Nephron progenitor cell (in vitro differentiated cells): ENCODE measurements at regions not wholly inside any gene's neighbourhood (a gene's known extent, or its start where the extent isn't known, plus 50 kb on each side); places are given as distances from the start of the nearest gene placed in this dataset.
A peak's percentile ranks its signal among the peaks of the same experiment; 100 is the strongest.
"Not testable (repeated sequence)": the region's sequence is repeated elsewhere in the genome, so short reads cannot be mapped to it uniquely, and the experiment has no call there.

Experiments used
- DNase-seq: peaks from one replicate; pipeline ENCODE4 v3.0.0; 2021
- H3K27ac Mint-ChIP-seq: 2 replicates; pipeline ENCODE4 v1.8.0; 2021; ENCODE audit warnings: mild to moderate bottlenecking, moderate library complexity, mixed read lengths
- H3K27me3 Mint-ChIP-seq: 2 replicates; pipeline ENCODE4 v1.8.0; 2021; ENCODE audit warnings: mild to moderate bottlenecking, low read depth, mixed read lengths; ENCODE audit not compliant: poor library complexity
- H3K36me3 Mint-ChIP-seq: 2 replicates; pipeline ENCODE4 v1.8.0; 2021; ENCODE audit warnings: low read depth, mixed read lengths
- H3K4me1 Mint-ChIP-seq: 2 replicates; pipeline ENCODE4 v1.8.0; 2021; ENCODE audit warnings: mixed read lengths
- H3K4me3 Mint-ChIP-seq: 2 replicates; pipeline ENCODE4 v1.8.0; 2021; ENCODE audit warnings: mild to moderate bottlenecking, moderate library complexity, mixed read lengths
- H3K9me3 Mint-ChIP-seq: 2 replicates; pipeline ENCODE4 v1.8.0; 2021; ENCODE audit warnings: mild to moderate bottlenecking, moderate library complexity, mixed read lengths
- TF ChIP-seq, protein P1 (sequence below): fragments of 200-600 bp; sonication (generic); IDR thresholded peaks from 2 replicates; pipeline ENCODE4 v1.5.0; 2021; ENCODE audit warnings: antibody characterized with exemption

- TF ChIP-seq, protein P1, sequence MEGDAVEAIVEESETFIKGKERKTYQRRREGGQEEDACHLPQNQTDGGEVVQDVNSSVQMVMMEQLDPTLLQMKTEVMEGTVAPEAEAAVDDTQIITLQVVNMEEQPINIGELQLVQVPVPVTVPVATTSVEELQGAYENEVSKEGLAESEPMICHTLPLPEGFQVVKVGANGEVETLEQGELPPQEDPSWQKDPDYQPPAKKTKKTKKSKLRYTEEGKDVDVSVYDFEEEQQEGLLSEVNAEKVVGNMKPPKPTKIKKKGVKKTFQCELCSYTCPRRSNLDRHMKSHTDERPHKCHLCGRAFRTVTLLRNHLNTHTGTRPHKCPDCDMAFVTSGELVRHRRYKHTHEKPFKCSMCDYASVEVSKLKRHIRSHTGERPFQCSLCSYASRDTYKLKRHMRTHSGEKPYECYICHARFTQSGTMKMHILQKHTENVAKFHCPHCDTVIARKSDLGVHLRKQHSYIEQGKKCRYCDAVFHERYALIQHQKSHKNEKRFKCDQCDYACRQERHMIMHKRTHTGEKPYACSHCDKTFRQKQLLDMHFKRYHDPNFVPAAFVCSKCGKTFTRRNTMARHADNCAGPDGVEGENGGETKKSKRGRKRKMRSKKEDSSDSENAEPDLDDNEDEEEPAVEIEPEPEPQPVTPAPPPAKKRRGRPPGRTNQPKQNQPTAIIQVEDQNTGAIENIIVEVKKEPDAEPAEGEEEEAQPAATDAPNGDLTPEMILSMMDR = peak; percentile 54
- no peak overlapping the region for H3K4me3 Mint-ChIP-seq
- peak; percentile 51 for DNase-seq
- peaks cover 6% of the 10 kb centered on the region for H3K36me3 Mint-ChIP-seq
- peaks cover 23% of the 10 kb centered on the region for H3K9me3 Mint-ChIP-seq
- H3K4me1 Mint-ChIP-seq = no peaks in the 10 kb centered on the region
- no peaks in the 10 kb centered on the region for H3K27me3 Mint-ChIP-seq
- no peak overlapping the region for H3K27ac Mint-ChIP-seq
Observed at GRCh38 chrX:136953867-136954787, 73.6 kb upstream of the RBMX start.

GRCh38 chrX:136950211-136950610, 69.7 kb upstream of the RBMX start:
- H3K4me1 Mint-ChIP-seq = no peaks in the 10 kb centered on the region
- no peak overlapping the region for H3K4me3 Mint-ChIP-seq
- H3K36me3 Mint-ChIP-seq = peaks cover 6% of the 10 kb centered on the region
- DNase-seq = no peak
- peaks cover 22% of the 10 kb centered on the region for H3K9me3 Mint-ChIP-seq
- H3K27me3 Mint-ChIP-seq = peaks cover 3% of the 10 kb centered on the region
- TF ChIP-seq, protein P1 = no peak
- no peak overlapping the region for H3K27ac Mint-ChIP-seq

GRCh38 chrX:136941396-136942337, 61.1 kb upstream of the RBMX start:
- Mint-ChIP-seq H3K4me1 (no peaks in the 10 kb centered on the region), H3K36me3 (peaks cover 19% of the 10 kb centered on the region), H3K27ac (no peak overlapping the region), H3K27me3 (no peaks in the 10 kb centered on the region), H3K4me3 (no peak overlapping the region), H3K9me3 (peaks cover 34% of the 10 kb centered on the region)
- TF ChIP-seq, protein P1 = no peak
- DNase-seq = no peak

- H3K27ac Mint-ChIP-seq = no peak overlapping the region
- no peak for DNase-seq
- H3K27me3 Mint-ChIP-seq = peaks cover 4% of the 10 kb centered on the region
- H3K36me3 Mint-ChIP-seq = peaks cover 37% of the 10 kb centered on the region
- TF ChIP-seq, protein P1 = no peak
- peaks cover 55% of the 10 kb centered on the region for H3K9me3 Mint-ChIP-seq
- H3K4me1 Mint-ChIP-seq = peaks cover 8% of the 10 kb centered on the region
- no peak overlapping the region for H3K4me3 Mint-ChIP-seq
Observed at GRCh38 chrX:136936183-136936549, 55.6 kb upstream of the RBMX start.

DNA sequence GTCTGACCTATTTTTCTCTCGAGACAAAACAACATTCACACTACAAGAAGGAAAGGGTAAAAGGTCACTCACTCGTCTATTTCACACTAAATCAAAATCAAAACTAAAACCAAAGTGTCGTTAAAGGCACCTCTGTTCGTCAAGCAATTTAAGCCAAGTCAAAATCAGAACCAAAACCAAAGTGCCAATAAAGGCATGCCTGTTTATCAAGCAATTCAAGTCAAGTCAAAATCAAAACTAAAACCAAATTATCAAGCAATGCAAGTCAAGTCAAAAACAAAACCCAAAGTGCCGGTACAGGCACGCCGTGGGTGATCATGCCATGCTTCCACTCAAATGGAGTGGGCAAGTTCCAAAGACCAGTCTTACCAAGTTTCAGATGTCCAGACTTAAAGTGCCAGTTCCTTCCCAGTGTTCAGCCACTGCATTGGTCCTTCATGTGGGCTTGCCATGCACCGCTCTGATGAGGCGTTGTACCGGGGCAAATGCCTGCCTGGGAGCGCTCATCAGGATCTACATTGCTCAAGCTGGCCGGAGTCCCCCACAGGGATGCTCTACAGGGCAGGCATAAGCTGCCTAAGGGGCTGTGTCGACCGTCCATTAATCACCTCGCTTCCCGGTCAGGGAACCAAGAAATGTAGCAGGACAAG, 55.1 kb upstream of the RBMX start:
- not testable (repeated sequence) for DNase-seq, H3K27ac Mint-ChIP-seq, H3K4me3 Mint-ChIP-seq, H3K4me1 Mint-ChIP-seq, H3K27me3 Mint-ChIP-seq
- H3K9me3 Mint-ChIP-seq = peaks cover 60% of the 10 kb centered on the region
- H3K36me3 Mint-ChIP-seq = peaks cover 42% of the 10 kb centered on the region

DNA sequence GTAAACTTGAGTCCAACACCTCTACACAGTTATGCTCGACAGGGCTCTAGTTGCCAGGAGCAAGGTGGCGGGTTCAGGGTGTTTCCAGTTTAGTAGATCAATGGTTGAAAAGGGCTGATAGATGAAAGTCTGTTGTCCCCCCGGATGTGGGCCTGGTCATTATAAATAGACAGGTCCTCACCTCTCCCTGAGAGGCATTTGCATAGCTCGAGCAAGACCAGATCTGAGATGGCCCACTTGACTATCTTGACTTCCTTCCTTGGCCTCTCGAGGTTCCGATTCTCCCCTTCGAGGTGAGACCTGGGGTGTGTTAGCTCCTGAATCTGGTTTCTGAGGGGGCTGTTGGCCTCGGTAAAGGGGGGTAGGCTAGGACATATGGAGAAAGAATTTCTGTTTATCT, 54.1 kb upstream of the RBMX start:
- peaks cover 48% of the 10 kb centered on the region for H3K36me3 Mint-ChIP-seq
- H3K27me3 Mint-ChIP-seq, H3K4me3 Mint-ChIP-seq, DNase-seq, H3K4me1 Mint-ChIP-seq: not testable (repeated sequence)
- H3K27ac Mint-ChIP-seq = peak overlapping the region; percentile 54
- H3K9me3 Mint-ChIP-seq = peaks cover 61% of the 10 kb centered on the region
